GM13976 (cell line): ENCODE measurements at regions not wholly inside any gene's neighbourhood (a gene's known extent, or its start where the extent isn't known, plus 50 kb on each side); places are given as distances from the start of the nearest gene placed in this dataset.
"Not testable (repeated sequence)": the region's sequence is repeated elsewhere in the genome, so short reads cannot be mapped to it uniquely, and the experiment has no call there.

ENCODE experiments used
- DNase-seq: peaks from one replicate; pipeline ENCODE4 v3.0.0; 2012; ENCODE audit warnings: low spot score
- CTCF ChIP-seq: IDR thresholded peaks from 2 replicates; pipeline ENCODE4 v1.5.1; 2012; ENCODE audit warnings: borderline replicate concordance, mild to moderate bottlenecking; ENCODE audit not compliant: insufficient read depth; ENCODE audit errors: extremely low read depth, missing control alignments, control extremely low read depth
- in situ Hi-C: fragments of 300-500 bp; cut with MboI; formaldehyde crosslinking; loops from one replicate; pipeline ENCODE4 v1.12.0; 2022; ENCODE audit warnings: low sequenced_read_pairs, mixed read lengths, inconsistent platforms; ENCODE audit not compliant: unreplicated experiment

- TF ChIP-seq CTCF: no peak
- no peak for DNase-seq
- in situ Hi-C loops: no loop called here
Measured at GRCh38 chr17:20938244-20938643, 104.6 kb downstream of the USP22 start.

DNA sequence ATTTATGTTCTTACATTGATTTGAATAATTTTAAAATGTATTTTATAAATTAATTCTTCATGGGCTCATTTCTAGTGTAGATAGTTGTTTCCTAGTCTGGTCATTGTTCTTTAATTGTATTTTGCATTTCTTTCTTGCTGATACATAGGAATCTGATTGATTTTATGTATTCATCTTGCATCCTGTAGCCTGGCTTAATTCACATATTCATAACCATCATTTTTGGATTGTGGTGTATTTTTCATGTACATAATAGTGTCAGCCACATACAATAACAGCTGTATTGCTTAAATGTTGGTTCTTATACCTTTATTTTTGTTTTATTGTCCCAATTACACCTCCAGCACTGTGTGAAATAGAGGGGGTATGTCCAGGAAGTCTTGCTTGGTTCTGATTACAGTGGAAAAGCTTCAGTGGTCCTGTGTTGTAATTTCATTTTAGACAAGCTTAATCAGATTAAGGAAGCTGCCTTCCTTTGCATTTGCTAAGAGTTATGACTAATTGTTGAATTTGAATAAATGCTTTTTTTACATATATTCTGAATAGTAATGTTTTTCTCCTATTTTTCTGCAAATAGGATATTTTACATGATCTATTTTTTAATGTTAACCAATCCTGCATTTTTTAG lies 103.7 kb downstream of the USP22 start:
- no peak for DNase-seq
- no peak for TF ChIP-seq CTCF
- in situ Hi-C loops: no loop called here

DNA sequence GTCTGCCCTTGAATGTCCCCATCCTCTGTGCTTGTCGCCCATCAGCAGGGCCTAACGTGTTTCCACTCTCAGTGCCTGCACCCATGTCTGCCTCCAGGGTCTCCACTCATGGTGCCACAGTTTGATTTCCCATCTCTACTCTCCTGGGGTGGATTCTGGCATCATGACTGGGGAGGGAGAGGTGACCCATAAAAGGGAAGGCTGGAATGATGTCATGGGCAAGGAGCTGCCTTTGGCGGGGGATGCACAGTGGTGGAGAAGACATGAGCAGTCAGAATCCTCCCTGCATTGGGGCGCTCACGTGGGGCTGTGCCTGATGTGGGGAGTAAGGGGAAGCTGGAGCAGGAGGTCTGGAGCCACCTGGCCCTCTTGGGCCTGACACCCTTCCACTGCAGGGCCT lies 100.9 kb downstream of the USP22 start:
- no peak for TF ChIP-seq CTCF
- DNase-seq: no peak
- in situ Hi-C loops: no loop called here

DNA sequence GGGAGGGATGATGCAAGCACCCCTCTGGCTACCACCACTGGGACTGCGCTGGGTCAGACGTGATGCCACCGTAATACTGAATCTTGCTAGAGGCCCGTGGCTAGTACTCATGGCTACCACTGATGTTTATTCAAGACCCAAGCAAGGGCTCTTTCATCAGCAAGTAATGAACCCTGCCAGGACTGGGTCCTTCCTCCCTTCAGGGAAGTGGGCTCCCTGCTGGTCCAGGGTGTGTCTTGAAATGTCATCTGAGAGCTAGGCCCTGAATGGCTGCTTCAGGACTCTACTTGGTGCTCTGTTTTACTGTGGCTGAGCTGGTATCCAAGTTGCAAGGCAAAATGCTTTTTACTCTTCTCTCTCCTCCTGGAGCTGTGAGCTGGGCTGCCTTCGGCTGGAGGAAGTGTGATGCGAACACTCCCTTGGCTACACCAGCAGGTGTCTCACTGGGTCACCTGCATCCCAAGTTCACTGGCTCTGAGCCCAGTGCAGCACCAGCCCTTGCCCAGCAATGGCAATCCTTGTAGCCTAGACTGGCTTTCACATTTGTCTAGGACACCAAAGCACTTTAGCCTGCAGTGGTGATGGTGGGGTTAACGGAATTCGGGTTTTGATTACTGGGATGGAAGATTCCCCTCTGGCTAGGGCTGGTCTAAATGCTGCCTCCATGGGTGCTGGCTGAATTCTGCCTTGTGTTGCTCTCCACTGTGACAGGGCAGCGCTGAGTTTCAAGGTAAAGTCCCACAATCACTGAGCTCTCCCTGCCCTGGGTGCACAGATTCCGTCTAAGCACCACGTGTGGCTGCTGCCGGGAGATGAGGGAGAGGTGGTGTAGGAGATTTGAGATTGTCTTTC lies 98.6 kb downstream of the USP22 start:
- in situ Hi-C loops: no loop called here
- peak; percentile 51 for TF ChIP-seq CTCF
- DNase-seq: peak; percentile 43

- DNase-seq, in situ Hi-C loops: not testable (repeated sequence)
Measured at GRCh38 chr17:20947708-20948107, 95.1 kb downstream of the USP22 start.

GRCh38 chr17:20948984-20949777 lies 93.6 kb downstream of the USP22 start:
- in situ Hi-C loops: no loop called here
- TF ChIP-seq CTCF: no peak
- no peak for DNase-seq
